Middle frontal gyrus (tissue), 1 donor: ENCODE measurements at regions not wholly inside any gene's neighbourhood (a gene's known extent, or its start where the extent isn't known, plus 50 kb on each side); places are given as distances from the start of the nearest gene placed in this dataset.
"Not testable (repeated sequence)": the region's sequence is repeated elsewhere in the genome, so short reads cannot be mapped to it uniquely, and the experiment has no call there.

ENCODE experiments used
- DNase-seq: peaks from one replicate; pipeline ENCODE4 v3.0.0-alpha.2; 2015; ENCODE audit warnings: low spot score; ENCODE audit errors: extremely low spot score

DNA sequence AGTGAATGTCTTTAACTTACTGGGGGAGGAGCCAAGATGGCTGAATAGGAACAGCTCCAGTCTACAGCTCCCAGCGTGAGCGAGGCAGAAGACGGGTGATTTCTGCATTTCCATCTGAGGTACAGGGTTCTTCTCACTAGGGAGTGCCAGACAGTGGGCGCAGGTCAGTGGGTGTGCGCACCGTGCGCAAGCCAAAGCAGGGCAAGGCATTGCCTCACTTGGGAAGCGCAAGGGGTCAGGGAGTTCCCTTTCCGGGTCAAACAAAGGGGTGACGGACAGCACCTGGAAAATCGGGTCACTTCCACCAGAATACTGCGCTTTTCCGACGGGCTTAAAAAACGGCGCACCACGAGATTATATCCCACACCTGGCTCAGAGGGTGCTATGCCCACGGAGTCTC, 187.3 kb downstream of the CHIC2 start:
- DNase-seq: not testable (repeated sequence)

DNA sequence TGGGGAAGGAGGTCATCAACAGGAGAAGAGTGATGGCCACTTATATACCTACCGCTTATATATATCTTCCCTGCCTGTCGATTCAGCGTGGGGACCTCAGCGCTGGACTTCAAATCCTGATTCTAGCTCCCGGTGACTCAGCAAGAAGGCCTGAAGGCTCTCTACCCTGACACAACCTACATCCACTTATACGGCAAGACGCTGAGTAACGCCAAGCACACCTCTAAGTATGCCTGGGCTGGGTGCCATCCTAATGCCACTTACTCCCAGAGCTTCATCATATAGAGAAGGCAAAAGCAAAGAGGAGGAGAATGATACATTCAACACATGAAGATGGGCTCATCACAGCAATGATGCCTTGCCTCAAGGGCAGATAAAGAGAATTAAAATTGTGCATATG, 198.3 kb downstream of the CHIC2 start:
- DNase-seq: no peak

DNA sequence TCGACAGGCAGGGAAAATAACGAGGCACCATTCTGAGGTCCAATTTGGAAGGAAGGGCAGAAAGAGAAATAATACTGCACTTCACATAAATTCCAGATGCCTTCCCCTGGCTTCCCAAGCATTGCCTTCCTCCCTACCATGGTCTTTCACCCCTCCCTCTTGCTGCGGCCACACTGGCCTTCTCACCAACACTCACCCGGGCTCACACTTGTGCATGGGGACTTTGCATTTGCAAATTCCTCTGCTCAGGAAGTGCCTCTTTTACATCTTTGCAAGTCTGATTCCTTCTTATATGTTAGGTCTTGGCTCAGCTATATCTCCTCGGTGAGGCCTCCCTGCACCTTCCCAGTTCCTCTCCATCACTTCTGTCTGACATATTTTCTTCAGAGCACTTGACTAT, 199.4 kb downstream of the CHIC2 start:
- no peak for DNase-seq

DNA sequence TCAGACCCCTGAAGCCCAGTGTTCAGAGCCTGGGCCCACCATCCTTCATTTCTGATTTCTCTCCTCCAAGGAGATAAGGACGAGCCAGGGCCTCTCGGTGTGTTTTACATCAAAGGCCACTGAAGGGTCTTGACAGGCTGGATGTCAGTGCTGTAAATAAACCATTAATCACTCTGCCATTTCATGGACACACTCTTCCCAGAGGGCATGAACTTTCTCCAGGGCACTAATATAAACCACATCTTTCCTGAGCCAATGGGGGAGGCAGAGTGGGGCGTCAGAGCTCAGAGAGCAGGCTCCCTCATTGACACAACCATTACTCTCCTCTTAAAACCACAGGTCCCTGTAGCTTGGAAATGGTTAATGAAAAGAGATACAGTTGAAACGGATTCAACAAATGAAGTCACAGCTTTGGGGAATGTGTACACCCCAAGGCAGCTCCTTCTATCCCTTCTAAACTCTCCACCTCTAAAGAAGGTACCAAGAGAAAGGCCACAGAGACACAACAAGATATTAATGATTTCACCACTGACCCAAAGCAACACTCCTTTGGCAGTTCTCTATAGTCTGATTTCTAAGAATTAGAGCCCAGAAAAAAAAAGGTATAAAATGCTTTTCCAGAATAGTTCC, 200.6 kb downstream of the CHIC2 start:
- no peak for DNase-seq

DNA sequence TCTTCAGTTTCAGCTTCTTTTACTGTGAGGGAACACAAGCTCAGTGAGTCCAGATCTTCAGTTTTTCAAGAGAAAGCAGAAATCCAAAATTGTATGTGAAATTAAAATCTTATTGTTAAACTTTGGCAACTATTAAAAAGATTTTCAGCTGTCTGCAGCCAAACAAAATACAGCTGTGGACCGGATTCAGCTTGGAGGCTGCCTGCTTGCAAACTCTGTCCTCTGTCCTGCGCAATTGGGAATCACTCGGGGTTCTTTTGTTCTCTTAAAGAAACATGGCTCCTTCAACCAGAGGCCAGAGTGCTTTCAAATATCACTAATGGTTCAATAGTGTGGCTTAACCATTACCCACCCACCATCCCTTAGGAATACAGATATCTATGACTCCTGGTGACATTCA, 201.2 kb downstream of the CHIC2 start:
- no peak for DNase-seq

DNA sequence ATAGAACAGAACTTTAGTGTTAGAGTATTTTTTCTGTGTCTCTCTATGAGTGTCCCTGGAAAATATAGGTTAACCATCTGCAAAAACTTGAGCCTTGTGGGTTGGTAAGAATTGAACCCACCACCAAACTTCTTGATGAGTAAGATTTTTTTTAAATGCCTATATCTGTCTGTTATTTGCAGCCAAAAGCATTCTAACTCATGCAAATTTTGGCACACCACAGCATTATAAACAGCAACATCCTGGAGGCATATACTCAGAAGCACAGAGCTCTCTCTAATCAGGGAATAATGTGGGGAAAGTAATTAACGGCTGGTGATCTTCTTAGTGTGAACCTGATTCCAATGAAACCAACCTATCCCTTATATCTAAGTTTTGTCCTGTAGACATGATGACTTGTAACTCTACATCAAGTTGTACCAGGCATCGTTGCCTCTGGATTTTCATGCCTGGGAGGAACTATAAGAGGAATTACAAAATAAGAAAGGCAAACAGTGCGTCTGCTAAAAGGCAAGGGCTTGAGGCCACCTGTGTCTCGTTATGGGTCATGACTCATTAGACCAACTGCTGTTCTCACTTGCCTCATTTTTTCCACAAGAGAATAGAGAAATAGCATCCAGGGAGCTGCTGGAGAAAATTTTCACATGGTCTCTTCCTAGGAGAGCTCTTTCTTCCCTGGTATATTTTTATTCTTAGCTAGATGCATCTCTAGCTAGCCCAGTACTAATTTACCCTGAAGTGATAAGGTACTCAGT, 202.4 kb downstream of the CHIC2 start:
- no peak for DNase-seq

DNA sequence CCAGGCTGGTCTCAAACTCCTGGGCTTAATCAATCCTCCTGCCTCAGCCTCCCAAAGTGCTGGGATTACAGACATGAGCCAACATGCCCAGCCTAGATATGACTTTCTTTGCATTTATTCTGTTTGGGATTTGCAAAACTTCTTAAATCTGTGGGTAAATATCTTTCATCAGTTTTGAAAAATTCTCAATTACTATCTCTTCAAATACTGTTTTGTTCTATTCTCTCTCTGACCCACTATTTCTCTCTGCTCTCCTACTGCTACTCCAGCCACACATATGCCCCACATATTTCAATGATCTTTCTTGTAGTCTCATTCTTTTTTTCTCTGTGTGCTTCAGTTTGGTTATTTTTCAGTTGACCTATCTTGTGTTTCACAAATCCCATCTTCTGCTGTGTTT, 205.1 kb downstream of the CHIC2 start:
- DNase-seq: no peak

DNA sequence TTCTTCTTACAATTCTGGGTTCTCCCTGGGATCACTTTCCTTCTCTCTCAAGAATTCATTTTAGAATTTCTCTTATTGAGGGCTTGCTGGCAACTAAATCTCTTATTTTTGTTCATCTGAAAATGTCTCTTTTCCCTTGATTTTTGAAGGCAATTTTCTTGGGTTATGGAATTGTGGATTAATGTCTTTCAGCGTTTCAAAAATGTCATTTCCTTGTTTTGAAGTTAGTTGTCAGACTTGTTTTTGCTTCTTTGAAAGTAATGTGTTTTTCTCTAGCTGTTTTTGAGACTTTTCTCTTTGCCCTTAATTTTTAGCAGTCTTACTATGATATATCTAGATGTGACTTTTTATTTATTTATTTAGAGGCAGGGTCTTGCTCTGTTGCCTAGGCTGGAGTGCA, 205.7 kb downstream of the CHIC2 start:
- no peak for DNase-seq

DNA sequence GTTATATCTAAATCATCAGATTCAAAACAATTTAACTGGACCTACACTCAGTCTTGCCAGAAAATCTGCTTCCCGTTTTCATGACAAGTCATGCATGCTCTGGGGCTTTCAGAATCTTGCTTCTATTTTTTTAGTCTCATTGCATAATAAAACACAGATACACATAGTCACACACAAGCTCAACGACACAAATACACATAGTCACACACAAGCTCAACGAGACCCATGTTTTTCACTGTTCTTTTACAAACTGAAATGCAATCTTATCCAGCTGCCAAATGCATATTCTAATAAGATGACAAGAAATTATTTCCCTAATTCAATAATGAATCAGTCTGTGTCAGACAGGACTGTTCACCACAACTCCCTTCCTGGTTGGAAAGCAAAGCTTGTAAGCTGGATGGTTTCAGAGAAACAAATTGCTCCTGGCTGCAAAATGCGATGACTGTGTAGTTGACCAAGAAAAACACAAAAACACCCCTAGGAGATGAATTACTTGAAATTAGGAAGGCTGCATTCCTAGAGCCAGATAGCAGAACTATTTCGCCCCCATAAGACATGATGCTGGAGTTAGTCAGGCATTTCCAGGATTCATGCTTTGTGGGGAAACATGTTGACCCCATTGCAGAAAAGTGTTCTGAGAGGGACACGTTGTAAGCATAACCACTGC, 208.7 kb downstream of the CHIC2 start:
- DNase-seq: no peak

DNA sequence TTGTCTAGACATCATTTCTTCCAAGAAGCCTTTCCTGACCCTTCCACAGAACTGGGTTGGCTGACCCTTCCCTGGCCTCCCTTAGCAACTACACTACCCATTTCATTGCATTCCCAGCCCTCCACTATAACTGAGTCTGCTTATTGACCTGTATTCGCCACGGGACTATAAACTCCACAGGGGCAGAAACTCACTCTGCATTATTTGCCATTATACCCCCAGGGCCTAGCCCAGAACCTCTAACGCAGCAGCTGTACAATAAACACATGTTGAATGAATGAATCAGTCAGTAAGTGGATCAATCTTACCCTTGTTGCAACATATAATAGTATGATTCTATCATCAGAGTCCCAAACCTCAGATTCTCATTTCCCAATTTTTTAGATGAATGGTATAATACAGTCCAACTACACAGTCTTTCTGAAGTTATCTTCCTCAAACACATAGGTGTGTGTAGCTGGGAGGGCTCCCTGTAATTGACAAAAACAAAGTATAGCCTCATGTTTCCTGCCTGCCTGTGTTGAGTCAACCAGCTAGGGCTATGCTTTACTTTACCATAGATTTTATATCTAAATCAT, 209.3 kb downstream of the CHIC2 start:
- no peak for DNase-seq

DNA sequence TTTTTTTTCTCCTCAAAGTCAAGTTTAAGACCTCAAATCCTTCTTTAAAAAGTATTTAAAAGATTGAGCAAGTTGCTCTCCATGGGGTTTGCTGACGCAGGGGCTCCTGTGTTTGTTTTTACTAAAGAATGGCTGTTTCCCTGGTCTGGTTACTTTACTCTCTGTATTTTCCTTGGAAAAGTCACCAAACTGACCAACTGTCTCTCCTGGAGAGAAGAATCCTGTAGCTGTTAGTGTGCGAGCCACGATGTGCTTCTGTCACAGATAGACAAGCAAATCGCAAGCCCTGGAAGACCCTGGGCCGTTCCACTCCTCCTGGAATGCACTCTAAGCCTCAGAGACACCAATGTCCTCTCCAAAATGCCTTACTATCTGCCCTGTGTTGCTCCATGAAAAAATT, 212.1 kb downstream of the CHIC2 start:
- no peak for DNase-seq

DNA sequence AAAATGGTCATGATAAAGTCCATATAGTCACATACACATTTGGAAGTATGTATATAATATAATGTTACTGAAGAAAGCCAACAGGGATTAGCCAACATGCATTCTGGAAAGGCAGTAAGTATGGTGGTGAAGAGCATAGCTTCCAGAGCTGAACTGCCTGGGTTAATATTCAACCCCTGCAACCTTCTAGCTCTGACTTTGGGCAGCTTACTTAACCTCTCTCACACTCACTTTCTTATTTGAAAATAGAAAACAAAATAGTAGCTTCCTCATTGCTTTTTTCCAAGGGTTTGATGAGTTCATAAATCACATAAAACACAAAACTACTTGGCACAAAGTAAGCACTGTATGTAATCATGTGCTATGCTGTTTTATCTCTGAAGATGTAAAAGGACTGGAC, 216.4 kb downstream of the CHIC2 start:
- no peak for DNase-seq

DNA sequence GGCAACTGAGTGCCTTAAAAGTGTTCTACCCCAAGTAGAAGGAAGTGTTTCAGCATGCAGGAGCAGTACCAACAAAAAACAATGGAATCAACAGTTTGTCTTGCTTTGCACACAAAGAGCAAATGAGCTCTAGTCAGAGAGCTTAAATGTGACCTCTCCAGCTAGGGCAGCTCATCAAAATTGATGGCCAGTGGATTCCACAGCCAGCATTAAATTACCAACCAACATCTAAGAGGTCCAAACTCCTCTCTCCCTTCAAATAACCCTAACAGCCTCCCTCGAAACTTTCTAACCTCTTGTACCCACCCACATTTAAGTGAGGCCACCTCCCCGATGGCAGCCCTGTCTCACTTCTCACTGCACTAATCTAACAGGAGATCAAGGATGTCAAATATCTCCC, 219.9 kb downstream of the CHIC2 start:
- DNase-seq: no peak

DNA sequence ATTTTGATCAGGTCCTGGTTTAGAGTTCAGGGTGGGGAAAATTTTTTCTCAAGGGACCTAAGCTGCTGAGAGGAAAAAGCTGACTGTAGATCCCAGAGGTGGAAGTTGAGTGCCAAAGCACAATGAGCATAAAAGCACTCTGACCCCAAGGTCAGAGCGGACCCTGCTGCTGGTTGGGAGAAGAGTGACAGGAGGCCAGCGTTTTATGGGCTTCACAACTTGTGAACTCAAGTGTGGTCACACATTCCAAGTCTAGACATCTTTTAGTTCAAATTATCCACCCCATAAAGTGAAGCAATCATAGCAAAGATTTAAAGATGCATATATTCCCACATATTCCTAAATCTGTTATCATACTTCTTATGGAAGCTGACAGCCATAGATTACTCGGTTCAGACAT, 220.3 kb downstream of the CHIC2 start:
- no peak for DNase-seq

DNA sequence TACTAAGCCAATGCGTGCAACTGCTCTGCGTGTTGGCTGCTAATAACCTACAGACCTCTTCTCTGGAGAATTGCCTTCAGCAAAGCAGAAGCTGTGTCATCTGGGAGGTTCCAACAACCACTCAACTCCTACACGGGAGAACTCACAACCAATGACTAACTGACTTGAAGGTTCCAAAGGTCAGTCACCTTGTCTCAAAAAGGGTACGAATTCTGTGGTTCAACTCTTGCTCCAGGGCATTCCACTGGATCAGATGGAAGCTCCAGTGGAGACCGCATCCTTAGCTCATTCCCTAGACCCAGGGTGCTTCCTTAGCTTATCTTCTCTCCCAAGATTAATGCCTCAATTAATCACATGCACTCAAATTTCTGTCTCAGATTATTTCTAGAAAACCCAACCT, 222.7 kb downstream of the CHIC2 start:
- DNase-seq: no peak

DNA sequence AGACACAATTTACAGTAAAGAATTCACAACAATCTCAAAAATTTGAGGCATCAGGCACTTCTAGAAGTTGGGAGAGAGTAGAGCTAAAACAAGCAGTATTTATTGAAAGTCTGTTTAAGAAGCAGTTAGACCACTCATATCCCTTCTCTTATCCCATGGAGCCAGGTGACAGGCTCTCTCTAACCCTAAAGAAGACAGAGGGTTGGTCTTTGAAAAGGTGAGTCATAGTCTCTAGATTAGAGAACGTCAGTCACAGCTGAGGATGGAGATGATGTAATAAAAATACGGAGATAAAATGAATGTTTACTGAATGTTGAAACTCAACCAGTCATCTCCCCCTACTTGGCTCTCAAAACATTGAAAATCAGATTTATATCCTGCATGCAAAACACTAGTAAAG, 223.8 kb downstream of the CHIC2 start:
- no peak for DNase-seq

DNA sequence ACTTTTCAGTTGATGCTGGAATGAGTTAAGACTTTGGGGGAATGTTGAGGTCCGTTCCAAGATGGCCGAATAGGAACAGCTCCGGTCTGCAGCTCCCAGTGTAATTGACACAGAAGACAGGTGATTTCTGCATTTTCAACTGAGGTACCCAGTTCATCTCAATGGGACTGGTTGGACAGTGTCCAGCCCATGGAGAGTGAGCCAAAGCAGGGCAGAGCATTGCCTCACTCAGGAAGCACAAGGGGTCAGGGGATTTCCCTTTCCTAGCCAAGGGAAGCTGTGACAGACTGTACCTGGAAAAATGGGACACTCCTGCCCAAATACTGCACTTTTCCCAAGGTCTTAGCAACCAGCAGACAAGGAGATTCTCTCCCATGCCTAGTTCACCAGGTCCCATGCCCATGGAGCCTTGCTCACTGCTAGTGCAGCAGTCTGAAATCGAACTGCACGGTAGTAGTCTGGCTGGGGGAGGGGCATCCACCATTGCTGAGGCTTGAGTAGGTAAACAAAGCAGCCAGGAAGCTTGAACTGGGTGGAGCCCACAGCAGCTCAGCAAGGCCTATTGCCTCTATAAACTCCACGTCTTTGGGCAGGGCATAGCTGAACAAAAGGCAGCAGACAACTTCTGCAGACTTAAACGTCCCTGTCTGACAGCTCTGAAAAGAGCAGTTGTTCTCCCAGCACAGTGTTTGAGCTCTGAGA, 231.0 kb downstream of the CHIC2 start:
- not testable (repeated sequence) for DNase-seq

DNA sequence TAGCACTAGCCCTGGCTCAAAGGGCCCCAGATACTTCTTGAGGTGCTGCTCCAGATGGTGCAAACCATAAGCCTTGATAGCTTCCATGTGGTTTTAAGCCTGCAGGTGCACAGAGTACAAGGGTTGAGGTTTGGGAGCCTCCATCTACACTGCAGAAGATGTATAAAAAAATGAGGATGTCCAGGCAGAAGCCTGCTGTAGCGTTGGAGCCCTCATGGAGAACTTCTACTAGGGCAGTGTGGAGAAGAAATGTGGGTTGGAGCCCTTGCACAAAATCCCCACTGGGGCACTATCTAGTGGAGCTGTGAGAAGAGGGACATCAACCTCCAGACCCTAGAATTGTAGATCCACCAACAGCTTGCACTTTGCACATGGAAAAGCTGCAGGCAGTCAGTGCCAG, 231.9 kb downstream of the CHIC2 start:
- no peak for DNase-seq

DNA sequence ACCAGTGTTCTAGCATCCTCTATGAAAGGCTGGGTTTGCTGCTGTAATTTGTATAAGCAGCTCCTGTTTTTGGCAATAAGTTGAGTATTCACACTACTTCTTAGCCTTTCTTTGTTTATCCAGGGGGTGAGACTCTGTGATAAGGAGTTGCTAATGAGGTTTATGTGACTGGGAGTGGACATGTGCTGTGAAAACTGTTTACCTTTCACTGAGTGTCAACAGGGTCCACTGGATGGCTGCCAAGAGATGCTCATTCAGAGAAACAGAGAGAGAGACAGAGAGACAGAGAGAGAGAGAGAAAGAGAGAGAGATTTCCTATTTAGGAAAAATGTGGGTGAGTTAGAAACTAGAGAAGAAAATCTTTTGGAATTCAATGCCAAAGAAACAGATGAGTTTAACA, 233.9 kb downstream of the CHIC2 start:
- DNase-seq: no peak

DNA sequence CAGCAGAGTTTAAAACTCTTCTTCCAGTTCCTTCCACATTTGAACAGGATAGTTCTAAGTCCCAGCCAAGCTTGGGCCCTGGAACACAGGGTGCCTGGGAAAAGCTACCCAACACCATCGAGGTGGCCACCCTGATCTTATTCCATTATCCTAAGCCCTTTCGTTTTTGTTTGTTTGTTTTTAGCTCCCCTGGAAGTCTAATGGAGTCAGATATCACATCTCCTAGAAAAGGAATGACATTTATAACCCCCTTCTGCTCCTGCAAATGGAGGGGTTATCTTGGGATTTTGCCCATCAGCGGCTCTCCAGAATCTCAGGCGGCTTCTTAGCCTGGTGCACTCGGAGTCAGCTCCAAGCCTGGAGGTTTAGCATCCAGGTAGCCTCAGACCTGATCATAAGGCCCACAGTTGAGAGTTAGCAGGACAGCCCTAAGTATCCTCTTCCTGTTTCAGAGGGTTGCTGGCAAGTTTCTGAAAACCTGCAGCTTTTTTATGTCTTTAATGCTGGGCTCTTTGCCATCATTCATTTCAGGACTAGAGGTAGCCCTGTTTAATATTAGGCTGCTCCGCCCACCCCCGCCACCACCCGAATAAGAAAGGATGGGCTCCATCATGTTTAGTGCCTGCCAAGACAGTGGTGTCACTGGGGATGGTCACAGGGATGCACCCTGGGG, 230.0 kb upstream of the LNX1 start:
- DNase-seq: no peak

DNA sequence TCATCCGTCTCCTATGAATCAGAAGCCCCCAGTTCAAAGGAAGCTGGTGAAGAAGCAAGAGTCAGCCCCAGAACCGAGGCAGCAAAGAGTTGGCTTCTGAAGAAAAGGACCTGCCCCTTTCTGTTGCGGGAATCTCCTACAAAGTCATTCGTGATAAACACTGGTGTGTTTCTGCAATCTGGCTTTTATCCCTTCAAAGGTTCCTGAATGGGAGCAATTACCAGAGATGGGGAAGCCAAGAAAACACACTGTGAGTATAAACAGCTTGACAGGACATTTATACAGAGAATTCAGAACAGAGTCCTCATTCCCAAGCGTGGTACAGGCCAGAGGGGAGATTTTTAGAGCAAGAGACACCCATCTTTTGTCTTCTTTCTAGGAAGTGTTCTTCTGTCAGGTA, 226.8 kb upstream of the LNX1 start:
- DNase-seq: no peak
